ENCODE measurements at regions not wholly inside any gene's neighbourhood (a gene's known extent, or its start where the extent isn't known, plus 50 kb on each side); places are given as distances from the start of the nearest gene placed in this dataset.

DNA sequence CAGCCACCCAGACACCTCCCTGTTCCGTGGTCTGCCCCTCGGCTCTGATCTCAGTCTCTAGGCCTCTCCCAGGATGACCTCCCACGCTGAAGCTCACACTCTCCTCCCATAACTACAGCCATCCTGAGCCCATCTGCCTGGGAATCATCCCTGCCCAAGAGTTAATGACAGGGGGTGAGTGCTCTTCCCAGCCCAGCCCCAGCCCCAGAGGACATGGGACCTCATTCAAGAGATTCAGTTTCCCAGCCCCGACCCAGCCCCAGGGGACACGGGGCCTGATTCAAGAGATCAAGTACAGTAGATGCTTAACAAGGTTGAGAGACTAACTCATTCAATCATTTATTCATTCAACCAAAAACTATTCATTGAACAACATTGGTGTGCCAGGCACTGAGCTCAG lies 272.0 kb downstream of the XXYLT1 start:
- DNase-seq (ENCODE audit: insufficient read length, low spot score) (no peak), FAIRE-seq (no peak)
- TF ChIP-seq POLR2A (IDR thresholded peaks at IDR 0.05; ENCODE audit: low read depth, low read length) = no peak

DNA sequence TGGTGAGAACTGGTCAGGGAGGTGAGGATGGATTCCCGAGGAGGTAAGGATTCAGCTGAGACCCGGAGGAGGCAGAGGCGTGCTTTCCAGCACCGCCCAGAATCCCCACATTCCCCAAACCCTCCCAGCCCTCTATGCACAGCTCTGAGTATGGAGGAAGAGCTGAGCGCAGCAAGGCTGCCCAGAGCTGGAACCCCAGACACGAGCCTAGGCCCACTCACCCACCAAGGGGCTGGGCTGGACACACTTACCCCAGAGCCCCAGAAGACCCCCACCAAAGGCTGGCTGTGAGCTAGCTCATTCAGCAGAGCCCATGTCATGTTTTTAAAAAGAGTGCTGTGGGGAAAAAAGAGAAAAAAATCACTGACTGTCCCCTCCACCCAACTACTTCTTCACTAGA lies 271.5 kb downstream of the XXYLT1 start:
- DNase-seq (ENCODE audit: insufficient read length, low spot score) (no peak), FAIRE-seq (no peak)
- TF ChIP-seq POLR2A (IDR thresholded peaks at IDR 0.05; ENCODE audit: low read depth, low read length) = no peak

DNA sequence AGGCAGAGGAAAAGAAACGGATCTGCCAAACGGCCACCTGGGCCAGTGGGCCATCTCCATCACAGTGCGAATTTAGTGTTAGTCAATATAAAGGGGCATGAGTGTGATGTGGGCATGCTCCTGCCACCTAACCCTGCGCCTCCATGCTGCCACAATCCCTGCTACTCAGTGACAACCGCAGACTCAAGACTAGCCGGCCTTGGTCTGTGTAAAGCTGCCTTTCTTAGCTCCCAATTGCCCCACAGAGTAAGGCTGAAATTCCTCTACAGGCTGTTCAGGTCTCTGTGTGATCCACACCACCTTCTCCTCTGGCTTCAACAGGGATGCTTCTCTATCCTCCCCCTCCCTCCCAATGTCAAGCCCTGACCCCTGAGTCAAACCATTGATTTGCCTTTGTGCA lies 269.7 kb downstream of the XXYLT1 start:
- DNase-seq (ENCODE audit: insufficient read length, low spot score) = no peak
- no peak for FAIRE-seq
- no peak for TF ChIP-seq POLR2A (IDR thresholded peaks at IDR 0.05; ENCODE audit: low read depth, low read length)

DNA sequence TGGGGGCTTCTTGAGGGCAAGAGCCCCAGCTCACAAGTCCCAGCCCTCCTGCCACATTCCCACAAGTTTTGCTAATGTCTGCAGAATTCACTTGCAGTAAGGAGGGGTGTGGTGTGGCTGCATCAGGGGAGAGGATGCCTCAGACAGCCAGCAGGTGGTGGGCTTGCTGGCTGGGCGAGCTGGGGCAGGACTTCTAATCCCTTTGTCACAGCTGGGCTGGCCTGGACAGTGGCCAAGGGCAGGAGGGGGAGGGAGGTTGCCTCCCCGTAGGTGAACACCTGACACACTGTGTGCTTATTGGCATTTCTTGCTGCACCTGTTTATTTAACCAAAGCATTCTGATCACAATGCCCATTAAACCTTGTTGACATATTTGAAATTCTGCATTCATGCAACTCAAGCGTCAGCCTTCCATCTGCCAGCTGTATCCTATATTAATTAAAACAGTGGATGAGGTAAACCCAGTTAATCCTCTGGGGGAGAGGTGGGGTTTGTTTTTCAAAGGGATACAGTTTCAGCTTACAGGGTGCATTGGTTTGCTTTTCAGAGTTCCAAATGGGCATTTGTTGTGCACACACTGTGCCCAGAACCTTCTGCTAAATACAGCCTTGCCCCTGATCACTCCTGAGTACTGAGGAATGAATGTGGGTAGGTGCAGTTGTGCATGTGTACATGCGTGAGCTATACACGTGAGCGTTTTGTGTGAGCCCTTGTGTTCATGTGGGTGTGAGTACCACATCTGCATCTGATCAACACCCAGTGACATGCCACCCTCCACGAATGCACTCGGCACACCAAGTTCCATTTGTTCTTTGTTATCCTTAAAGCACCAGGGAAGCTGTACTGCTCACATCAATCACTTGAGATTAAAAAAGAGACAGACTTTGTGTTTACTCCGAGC lies 268.7 kb downstream of the XXYLT1 start:
- FAIRE-seq (no peak), DNase-seq (ENCODE audit: insufficient read length, low spot score) (peak; percentile 53)
- no peak for TF ChIP-seq POLR2A (IDR thresholded peaks at IDR 0.05; ENCODE audit: low read depth, low read length)

DNA sequence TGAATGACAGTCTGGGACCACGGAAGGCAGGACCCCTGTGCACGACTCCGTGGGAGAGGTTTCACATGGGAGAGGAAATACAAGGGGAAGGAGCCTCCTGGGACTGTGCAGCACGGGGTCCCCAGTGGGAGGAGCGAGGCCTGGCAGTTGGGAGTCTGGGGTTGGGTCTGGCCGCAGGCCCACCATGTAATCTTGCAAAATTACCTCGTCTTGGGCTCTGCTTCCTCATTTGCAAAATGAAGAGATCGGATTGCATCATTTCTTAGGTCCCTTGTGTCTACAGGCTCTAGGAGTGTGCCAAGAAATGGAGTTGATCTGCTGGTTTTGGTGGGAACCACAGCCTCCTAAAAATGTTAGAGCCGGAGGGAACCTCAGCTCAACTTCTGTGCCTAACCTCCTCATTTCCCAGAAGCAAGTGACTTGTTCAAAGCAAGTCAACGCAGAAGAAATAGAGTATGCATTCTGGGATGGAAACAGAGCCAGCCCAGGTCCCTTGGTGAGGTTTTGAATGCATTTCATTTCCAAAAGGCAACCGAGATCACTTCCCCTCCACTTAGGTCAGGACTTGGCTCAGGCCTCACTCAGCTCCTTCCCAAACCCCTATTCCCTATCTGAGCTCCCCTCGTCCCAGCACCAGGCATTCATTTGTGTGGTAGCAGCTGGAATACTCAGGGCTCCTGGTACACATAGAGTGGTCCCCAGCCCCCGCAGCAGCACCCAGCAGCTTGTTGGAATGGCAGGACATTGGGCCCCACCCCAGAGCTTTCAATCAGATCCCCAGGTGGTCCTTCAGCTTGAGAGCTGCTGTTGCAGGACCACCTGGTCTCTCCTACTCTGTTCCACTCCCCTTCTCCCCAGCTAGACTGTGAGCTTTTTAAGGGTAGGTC lies 267.7 kb downstream of the XXYLT1 start:
- FAIRE-seq (no peak), DNase-seq (ENCODE audit: insufficient read length, low spot score) (no peak)
- TF ChIP-seq POLR2A (IDR thresholded peaks at IDR 0.05; ENCODE audit: low read depth, low read length) = no peak

DNA sequence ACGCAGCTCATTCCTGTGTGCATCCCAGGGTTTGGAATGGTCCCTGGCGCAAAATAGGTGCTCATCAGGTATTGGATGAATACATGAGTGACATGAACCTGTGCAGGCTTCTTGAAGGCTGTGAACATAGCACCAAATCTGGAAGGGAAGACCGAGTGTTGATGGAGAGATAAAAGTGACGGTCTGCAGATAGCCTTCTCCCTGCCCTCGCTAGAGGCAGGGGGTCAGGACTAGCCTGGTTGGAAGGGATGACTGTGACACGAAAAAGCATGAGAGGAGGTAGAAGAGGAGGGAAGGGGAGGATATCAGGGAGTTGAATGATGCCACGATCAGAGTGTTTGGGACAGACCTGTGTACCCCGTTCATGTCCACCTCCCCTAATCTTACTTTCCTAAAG lies 267.1 kb downstream of the XXYLT1 start:
- DNase-seq (ENCODE audit: insufficient read length, low spot score) (no peak), FAIRE-seq (no peak)
- no peak for TF ChIP-seq POLR2A (IDR thresholded peaks at IDR 0.05; ENCODE audit: low read depth, low read length)

DNA sequence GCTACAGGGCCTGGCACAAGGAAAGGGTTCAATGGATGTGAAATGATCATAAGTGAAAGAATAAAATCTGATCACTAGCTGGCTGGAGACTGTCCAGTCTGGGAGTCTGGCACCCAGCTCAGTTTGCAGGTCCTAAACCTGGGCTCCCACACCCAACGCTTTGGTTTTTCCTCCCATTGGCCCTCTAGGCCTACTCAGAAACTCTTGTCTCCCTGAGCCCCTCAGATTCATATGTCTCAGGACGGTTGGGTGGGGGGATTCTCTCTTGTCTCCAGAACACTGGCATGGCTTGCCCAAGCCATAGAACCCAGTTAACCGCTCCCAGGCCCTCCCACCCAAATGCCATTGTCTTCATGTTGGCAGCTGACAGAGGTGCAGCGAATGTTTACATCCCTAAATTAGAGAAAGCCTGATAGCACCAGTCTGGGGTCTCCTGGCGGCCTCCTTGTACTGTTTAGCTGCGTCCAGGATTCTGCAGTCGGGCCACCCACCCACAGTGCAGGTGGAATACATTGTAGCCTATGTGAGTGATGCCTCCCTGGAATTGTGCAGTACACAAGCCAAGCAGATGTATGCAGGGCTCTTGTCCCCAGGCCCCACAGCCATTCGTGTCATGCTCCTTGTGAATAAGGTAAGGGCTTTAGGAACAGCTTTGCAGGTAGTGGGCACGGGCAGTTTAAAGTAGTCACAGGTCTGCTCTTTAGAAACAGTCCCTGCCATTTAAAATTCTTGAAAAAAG lies 266.3 kb downstream of the XXYLT1 start:
- DNase-seq (ENCODE audit: insufficient read length, low spot score) (no peak), FAIRE-seq (no peak)
- TF ChIP-seq POLR2A (IDR thresholded peaks at IDR 0.05; ENCODE audit: low read depth, low read length) = no peak

DNA sequence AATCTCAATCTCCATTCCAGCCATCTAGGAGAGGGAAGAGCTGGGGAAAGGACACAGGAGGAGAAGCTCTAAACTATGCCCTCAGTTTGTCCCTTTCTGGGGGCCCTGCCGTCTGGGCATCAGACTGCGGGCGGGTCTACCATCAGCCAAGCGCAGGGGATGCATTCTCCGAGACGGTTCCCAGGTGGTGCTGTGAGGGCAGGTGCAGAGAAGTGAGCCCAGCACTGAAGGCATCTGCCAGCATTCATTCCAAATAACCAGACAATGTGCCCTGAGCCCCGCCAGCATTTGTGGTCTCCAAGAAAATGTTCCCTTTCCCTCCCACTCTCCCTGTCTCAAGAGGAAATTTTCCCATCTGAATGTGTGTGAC lies 265.7 kb downstream of the XXYLT1 start:
- TF ChIP-seq POLR2A (IDR thresholded peaks at IDR 0.05; ENCODE audit: low read depth, low read length) = no peak
- DNase-seq (ENCODE audit: insufficient read length, low spot score) (no peak), FAIRE-seq (no peak)

DNA sequence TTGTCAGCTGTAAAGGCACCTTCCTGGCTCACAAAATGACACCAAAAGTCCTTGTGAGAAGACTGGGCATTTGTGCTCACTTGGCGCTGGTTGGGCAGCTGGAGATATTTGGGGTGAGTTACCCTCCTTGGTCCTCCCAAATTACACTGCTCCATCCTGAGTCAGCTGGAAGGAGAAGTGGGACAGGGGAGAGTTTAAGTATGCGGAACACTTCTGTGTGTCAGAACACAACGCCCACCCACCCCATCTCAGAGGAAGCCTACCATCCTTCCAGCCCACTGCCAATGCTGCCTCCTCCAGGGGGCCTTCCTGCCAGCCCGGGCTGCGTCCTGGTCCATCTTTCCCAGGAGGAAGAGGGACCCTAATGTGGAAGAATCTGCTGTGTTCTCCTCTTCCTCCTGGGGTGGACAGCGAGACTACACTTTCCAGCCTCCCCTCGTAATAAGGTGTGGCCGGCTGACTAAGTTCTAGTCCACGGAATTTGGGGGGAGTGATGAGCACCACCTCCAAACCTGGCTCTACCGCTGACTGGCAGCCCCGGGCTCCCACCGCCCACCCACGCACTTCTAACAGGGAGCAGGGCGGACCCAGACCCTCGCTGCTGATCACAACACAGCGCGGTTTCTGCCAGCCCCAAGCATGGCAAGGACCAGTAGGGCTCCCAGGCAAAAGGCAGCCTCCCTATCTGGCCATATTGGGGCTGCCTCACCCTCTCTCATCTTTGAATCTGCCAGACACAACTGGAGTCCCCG lies 265.0 kb downstream of the XXYLT1 start:
- DNase-seq (ENCODE audit: insufficient read length, low spot score) (no peak), FAIRE-seq (no peak)
- TF ChIP-seq POLR2A (IDR thresholded peaks at IDR 0.05; ENCODE audit: low read depth, low read length) = no peak

DNA sequence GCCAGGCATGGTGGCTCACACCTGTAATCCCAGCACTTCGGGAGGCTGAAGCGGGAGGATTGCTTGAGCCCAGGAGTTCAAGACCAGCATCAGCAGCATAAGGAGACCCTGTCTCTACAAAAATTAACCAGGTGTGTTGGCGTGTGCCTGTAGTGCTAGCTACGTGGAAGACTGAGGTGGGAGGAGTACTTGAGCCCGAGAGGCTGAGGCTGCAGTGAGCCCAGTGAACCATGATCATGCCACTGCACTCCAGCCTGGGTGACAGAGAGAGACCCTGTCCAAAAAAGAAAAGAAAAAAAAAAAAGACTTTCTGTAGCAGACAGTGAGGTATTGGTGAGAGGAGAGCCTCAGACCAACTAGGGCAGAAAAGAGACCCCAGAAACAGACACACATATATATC lies 263.8 kb downstream of the XXYLT1 start:
- FAIRE-seq = no peak
- TF ChIP-seq POLR2A (IDR thresholded peaks at IDR 0.05; ENCODE audit: low read depth, low read length) = no peak
- DNase-seq (ENCODE audit: insufficient read length, low spot score) = no peak

DNA sequence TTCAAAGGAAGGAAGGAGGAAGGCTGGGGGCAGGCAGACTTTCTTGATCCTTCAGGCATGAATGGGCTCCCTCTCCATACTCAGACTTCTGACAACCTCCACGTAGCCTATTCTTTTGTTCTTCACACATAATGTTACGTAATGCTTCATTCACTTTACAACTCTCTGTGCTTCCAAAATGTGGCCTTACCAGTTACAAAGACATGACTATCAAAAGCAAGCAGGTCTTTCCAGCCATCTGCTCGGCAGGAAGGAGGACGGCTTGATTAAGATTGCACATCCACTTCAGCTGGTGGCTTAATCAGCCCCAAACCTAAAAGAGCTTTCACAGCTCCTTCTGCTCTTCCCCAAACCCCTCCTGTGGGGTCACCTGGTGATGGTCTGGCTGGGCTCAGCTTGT lies 263.2 kb downstream of the XXYLT1 start:
- FAIRE-seq = no peak
- DNase-seq (ENCODE audit: insufficient read length, low spot score) = no peak
- TF ChIP-seq POLR2A (IDR thresholded peaks at IDR 0.05; ENCODE audit: low read depth, low read length) = no peak

DNA sequence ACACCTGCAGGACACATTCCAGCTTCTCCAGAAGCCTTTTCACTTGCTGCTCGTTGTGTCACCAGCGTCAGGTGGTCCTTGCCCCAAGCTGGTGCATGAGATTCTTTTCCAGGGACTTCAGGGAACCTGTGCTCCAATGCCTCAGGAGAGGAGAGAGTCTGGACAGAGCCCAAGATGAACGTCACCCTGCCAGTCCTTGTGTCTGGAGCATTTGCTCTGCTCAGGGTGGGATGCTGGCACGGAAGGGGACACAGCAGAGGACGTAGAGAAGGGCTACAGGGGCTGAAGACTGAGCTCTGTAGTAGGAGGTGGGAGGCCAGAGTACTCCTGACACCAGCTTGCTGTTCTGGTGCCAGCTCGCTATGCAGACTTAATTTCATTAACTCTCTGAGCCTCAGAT lies 262.1 kb downstream of the XXYLT1 start:
- DNase-seq (ENCODE audit: insufficient read length, low spot score) (no peak), FAIRE-seq (no peak)
- no peak for TF ChIP-seq POLR2A (IDR thresholded peaks at IDR 0.05; ENCODE audit: low read depth, low read length)

DNA sequence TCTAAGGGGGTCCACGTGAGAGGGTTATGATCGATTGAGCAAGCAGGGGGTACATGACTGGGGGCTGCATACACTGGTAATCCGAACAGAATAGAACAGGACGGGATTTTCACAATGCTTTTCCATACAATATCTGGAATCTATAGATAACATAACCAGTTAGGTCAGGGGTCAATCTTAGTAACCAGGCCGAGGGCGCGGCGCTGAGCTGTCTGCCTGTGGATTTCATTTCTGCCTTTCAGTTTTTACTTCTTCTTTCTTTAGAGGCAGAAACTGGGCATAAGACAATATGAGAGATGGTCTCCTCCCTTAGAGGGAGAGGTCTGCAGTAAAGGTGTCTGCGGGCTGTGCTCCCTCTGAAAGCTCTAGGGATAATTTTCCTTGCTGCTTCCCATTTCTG lies 261.3 kb downstream of the XXYLT1 start:
- no peak for DNase-seq (ENCODE audit: insufficient read length, low spot score)
- TF ChIP-seq POLR2A (IDR thresholded peaks at IDR 0.05; ENCODE audit: low read depth, low read length) = no peak
- FAIRE-seq = no peak
